Tibial nerve (tissue), 4 donors: ENCODE measurements at regions not wholly inside any gene's neighbourhood (a gene's known extent, or its start where the extent isn't known, plus 50 kb on each side); places are given as distances from the start of the nearest gene placed in this dataset.

Experiments used
- CTCF ChIP-seq, 5 experiments: fragments of 200-600 bp in 3 of 5; fragments of 450-650 bp in 2 of 5; sonication (generic) in 3 of 5; IDR thresholded peaks; one replicate each; pipeline ENCODE4 v1.5.1; 2016 to 2019; ENCODE audit warnings: antibody characterized with exemption in 5 of 5, mild to moderate bottlenecking in 3 of 5, moderate library complexity in 2 of 5
- EP300 ChIP-seq, 2 donors: sonication (generic); formaldehyde crosslinking; IDR thresholded peaks; one replicate each; pipeline ENCODE4 v1.6.1; 2017; ENCODE audit warnings: antibody characterized with exemption in 2 of 2, mild to moderate bottlenecking in 1 of 2
- POLR2A ChIP-seq, 2 donors: fragments of 450-650 bp; IDR thresholded peaks; one replicate each; pipeline ENCODE4 v1.6.1; 2017; ENCODE audit warnings: antibody characterized with exemption in 2 of 2, mild to moderate bottlenecking in 2 of 2, moderate library complexity in 2 of 2

GRCh38 chr6:44539701-44540355 is 152.3 kb downstream of the CDC5L start:
- TF ChIP-seq CTCF (IDR thresholded peaks at IDR 0.05): no peak
- TF ChIP-seq POLR2A (IDR thresholded peaks at IDR 0.05): no peak
- no peak for TF ChIP-seq EP300 (IDR thresholded peaks at IDR 0.05)
